Body of pancreas (tissue), 4 donors: ENCODE measurements at regions not wholly inside any gene's neighbourhood (a gene's known extent, or its start where the extent isn't known, plus 50 kb on each side); places are given as distances from the start of the nearest gene placed in this dataset.
"Not testable (repeated sequence)": the region's sequence is repeated elsewhere in the genome, so short reads cannot be mapped to it uniquely, and the experiment has no call there.

Experiments
- ATAC-seq: fragments of 150-250 bp; one replicate; pipeline ENCODE4 v1.9.1; 2016
- DNase-seq, 4 donors: peaks; one replicate each; pipeline ENCODE4 v3.0.0-alpha.2; 2019
- H3K27ac ChIP-seq, 4 donors: fragments of 200-600 bp; sonication (generic); 1 replicate in 3 of 4; 2 replicates in 1 of 4; pipeline versions ENCODE4 v1.5.1 to v1.6.1; 2016 to 2019; ENCODE audit warnings: mild to moderate bottlenecking in 1 of 4, mixed read lengths in 1 of 4, moderate library complexity in 1 of 4
- H3K27me3 ChIP-seq, 2 donors: fragments of 200-600 bp; sonication (generic); one replicate each; pipeline ENCODE4 v1.6.0; 2016; ENCODE audit warnings: mild to moderate bottlenecking in 1 of 2
- H3K36me3 ChIP-seq, 2 donors: fragments of 200-600 bp; sonication (generic); replicated peaks in 1 of 2; 2 replicates each; pipeline ENCODE4 v1.5.1; 2016; ENCODE audit warnings: low read depth in 2 of 2; ENCODE audit not compliant: insufficient read depth in 1 of 2
- H3K4me1 ChIP-seq: fragments of 200-600 bp; sonication (generic); one replicate; pipeline ENCODE4 v1.6.0; 2016
- H3K4me3 ChIP-seq, 2 donors: fragments of 200-600 bp; sonication (generic); 1 replicate in 1 of 2; 2 replicates in 1 of 2; pipeline ENCODE4 v1.5.1; 2016 to 2019
- H3K9me3 ChIP-seq, 3 donors: fragments of 200-600 bp; sonication (generic); 1 replicate in 2 of 3; 2 replicates in 1 of 3; pipeline ENCODE4 v1.5.1; 2016
- POLR2A ChIP-seq, 3 donors: fragments of 450-650 bp; IDR thresholded peaks; one replicate each; pipeline ENCODE4 v1.6.1; 2016; ENCODE audit warnings: antibody characterized with exemption in 3 of 3, mild to moderate bottlenecking in 2 of 3
- WGBS, 2 donors: methylation state at CpG; one replicate each; pipeline ENCODE4 v1.1.5; 2017; 5-methylcytosine and 5-hydroxymethylcytosine counted together
- intact Hi-C: fragments of 100-400 bp; cut with DNase I; formaldehyde crosslinking; loops from one replicate; pipeline ENCODE4 v1.15.1; 2023
- TF ChIP-seq, protein P1 (sequence below), 7 experiments: fragments of 450-650 bp in 4 of 7; fragments of 200-600 bp in 3 of 7; sonication (generic) in 3 of 7; IDR thresholded peaks; one replicate each; pipeline ENCODE4 v1.5.1; 2016 to 2019; ENCODE audit warnings: antibody characterized with exemption in 7 of 7

DNA sequence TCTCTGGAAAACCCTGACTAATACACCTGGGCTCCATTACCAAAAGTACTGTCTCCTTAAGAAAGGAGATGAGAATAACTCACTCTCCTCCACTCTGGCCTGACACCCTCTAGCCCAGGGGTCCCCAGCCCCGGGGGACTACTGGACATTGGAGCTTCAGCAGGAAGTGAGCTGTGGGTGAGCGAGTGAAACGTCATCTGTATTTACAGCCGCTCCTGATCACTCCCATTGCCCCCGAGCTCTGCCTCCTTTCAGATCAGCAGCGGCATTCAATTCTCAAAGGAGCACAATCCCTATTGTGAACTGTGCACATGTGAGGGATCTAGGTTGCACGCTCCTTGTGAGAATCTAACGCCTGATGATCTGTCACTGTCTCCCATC, 126.3 kb upstream of the TNRC6C start:
- intact Hi-C loops = no loop called here
- Histone ChIP-seq H3K9me3 (no peaks in the 10 kb centered on the region), H3K4me3 (no peak overlapping the region), H3K4me1 (peaks cover 8% of the 10 kb centered on the region), H3K36me3 (no peaks in the 10 kb centered on the region), H3K27me3 (no peaks in the 10 kb centered on the region), H3K27ac (no peak overlapping the region)
- 60 to 73% methylated on average over 8 of the region's 8 CpGs for WGBS, 2 donors
- ATAC-seq (no peak), DNase-seq (no peak)
- TF ChIP-seq, protein P1, sequence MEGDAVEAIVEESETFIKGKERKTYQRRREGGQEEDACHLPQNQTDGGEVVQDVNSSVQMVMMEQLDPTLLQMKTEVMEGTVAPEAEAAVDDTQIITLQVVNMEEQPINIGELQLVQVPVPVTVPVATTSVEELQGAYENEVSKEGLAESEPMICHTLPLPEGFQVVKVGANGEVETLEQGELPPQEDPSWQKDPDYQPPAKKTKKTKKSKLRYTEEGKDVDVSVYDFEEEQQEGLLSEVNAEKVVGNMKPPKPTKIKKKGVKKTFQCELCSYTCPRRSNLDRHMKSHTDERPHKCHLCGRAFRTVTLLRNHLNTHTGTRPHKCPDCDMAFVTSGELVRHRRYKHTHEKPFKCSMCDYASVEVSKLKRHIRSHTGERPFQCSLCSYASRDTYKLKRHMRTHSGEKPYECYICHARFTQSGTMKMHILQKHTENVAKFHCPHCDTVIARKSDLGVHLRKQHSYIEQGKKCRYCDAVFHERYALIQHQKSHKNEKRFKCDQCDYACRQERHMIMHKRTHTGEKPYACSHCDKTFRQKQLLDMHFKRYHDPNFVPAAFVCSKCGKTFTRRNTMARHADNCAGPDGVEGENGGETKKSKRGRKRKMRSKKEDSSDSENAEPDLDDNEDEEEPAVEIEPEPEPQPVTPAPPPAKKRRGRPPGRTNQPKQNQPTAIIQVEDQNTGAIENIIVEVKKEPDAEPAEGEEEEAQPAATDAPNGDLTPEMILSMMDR (IDR thresholded peaks at IDR 0.05) = no peak
- TF ChIP-seq POLR2A (IDR thresholded peaks at IDR 0.05) = no peak

DNA sequence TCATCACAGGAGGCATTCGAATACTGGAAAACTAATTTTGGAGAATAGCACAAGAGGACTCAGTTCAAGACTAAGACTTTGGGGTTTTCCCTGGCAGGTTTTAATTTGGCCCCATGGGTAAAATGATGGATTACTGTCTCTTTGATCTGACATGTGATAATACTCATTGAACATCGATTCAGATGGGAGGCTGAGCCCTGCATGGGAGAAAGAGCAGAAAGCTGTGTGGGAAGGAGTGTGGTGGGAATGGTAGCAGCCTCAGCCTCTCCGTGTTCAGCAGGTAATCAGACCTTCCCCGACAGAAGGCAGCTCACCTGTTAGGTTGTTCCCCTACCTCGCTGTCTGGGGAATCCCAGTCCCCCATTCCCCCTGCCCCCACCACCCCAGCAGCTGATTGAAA, 124.7 kb upstream of the TNRC6C start:
- 58 to 63% methylated on average over 5 of the region's 5 CpGs for WGBS, 2 donors
- no peaks in the 10 kb centered on the region for H3K9me3 ChIP-seq
- no peak for ATAC-seq
- no peaks in the 10 kb centered on the region for H3K36me3 ChIP-seq
- no peaks in the 10 kb centered on the region for H3K27me3 ChIP-seq
- no peak overlapping the region for H3K27ac ChIP-seq
- no peak for TF ChIP-seq POLR2A (IDR thresholded peaks at IDR 0.05)
- TF ChIP-seq, protein P1 (IDR thresholded peaks at IDR 0.05) = no peak
- intact Hi-C loops = no loop called here
- DNase-seq = no peak
- no peak overlapping the region for H3K4me3 ChIP-seq
- H3K4me1 ChIP-seq = peaks cover 9% of the 10 kb centered on the region

DNA sequence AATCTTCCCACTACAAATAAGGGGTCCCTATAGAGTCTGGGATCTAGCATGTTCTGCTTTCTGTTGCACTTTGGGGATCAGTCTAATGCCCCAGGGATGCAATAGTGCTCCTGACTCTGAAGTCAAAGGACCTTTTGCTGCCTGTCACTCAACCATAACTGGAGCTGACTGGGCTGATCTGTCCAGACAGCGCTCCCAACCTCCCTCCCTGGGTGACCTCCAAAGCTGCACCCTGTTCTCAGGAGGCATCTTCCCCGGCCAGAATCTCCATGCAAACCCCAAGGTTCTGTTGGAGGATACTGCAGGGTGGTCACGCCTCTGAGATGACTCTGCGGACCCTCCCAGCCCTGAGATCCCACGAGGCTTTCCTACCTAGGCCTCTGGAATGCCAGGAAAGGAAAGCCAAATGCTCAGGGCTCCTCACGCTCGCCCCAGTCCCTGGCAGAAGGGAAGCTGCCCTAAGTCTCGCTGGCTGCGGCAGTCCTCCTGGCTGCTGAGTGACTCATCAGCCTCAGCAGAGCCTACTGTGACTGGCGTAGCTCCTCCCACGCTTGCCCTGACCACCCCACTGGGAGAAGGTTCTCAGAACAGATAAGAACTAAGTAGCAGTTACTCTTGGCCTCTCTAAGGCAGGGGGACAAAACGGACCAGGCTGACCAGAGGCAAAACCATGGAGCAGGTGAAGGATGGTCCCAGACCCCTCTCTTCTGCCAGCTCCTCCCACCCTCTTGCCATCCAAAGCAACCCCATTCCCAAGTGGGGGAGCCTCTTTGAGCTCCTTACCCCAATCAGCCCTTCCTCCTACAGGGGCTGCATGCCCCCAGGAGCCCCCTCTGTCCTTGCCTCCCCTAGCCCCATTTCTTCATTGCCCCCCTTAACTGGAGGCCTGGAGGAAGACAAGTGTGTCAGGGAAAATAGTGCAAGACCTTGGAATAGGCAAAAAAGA, 124.1 kb upstream of the TNRC6C start:
- no peak for ATAC-seq
- intact Hi-C loops = no loop called here
- Histone ChIP-seq H3K4me3 (no peak overlapping the region), H3K27ac (no peak overlapping the region), H3K36me3 (no peaks in the 10 kb centered on the region), H3K4me1 (peaks cover 9% of the 10 kb centered on the region), H3K9me3 (no peaks in the 10 kb centered on the region), H3K27me3 (no peaks in the 10 kb centered on the region)
- DNase-seq = peak in 3 of 4 donors; percentile 32 to 60 (median 59)
- TF ChIP-seq POLR2A (IDR thresholded peaks at IDR 0.05) = no peak
- TF ChIP-seq, protein P1 (IDR thresholded peaks at IDR 0.05) = no peak
- 48 to 63% methylated on average over 5 to 12 of the region's 12 CpGs for WGBS, 2 donors

DNA sequence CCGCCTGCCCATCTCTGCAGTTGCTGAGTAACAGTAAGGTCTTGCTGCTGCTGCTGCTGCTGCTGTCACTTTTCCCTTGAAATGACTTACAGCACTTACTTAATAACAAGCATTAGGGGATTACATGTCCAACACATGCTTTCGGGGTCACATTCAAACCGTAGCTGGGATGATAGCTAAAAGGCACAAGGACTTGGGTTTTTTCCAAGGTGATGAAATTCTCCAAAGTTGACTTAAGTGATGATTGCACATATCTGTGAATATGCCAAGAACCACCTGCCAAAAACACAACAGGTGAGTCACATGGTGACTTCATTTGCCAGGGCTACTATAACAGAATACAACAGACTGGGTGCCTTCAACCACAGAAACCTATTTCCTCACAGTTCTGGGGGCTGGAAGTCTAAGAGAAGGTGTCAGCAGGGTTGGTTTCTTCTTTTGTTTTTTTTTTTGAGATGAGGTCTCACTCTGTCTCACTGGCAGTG, 121.9 kb upstream of the TNRC6C start:
- H3K4me3 ChIP-seq = no peak overlapping the region
- ATAC-seq (peak; percentile 90), DNase-seq (peak; percentile 33 to 78 (median 52))
- WGBS, 2 donors = 28 to 40% methylated on average over 3 of the region's 3 CpGs
- TF ChIP-seq POLR2A (IDR thresholded peaks at IDR 0.05) = no peak
- TF ChIP-seq, protein P1 (IDR thresholded peaks at IDR 0.05) = no peak
- H3K27me3 ChIP-seq = no peaks in the 10 kb centered on the region
- H3K27ac ChIP-seq = no peak overlapping the region
- no peaks in the 10 kb centered on the region for H3K36me3 ChIP-seq
- no peaks in the 10 kb centered on the region for H3K9me3 ChIP-seq
- intact Hi-C loops = no loop called here
- H3K4me1 ChIP-seq = peaks cover 20% of the 10 kb centered on the region

DNA sequence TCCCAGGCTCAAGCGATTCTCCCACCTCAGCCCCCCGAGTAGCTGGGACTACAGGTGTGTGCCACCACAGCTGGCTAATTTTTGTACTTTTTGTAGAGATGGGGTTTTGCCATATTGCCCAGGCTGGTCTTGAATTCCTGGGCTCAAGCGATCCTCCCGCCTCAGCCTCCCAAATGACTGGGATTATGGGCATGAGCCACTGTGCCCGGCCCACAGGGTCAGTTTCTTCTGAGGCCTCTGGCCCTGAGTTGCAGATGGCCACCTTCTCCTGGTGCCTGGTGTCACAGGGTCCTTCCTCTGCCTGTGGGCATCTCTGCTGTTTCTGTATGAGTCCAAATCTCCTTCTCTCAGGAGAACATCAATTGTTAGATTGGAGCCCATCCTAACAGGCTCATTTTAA, 121.4 kb upstream of the TNRC6C start:
- H3K27me3 ChIP-seq, H3K9me3 ChIP-seq, H3K4me3 ChIP-seq, intact Hi-C loops, H3K27ac ChIP-seq, ATAC-seq, H3K36me3 ChIP-seq, DNase-seq: not testable (repeated sequence)
- WGBS, 2 donors = 83 to 89% methylated on average over 5 of the region's 5 CpGs
- peaks cover 24% of the 10 kb centered on the region for H3K4me1 ChIP-seq
